ENCODE measurements at regions not wholly inside any gene's neighbourhood (a gene's known extent, or its start where the extent isn't known, plus 50 kb on each side); places are given as distances from the start of the nearest gene placed in this dataset.

DNA sequence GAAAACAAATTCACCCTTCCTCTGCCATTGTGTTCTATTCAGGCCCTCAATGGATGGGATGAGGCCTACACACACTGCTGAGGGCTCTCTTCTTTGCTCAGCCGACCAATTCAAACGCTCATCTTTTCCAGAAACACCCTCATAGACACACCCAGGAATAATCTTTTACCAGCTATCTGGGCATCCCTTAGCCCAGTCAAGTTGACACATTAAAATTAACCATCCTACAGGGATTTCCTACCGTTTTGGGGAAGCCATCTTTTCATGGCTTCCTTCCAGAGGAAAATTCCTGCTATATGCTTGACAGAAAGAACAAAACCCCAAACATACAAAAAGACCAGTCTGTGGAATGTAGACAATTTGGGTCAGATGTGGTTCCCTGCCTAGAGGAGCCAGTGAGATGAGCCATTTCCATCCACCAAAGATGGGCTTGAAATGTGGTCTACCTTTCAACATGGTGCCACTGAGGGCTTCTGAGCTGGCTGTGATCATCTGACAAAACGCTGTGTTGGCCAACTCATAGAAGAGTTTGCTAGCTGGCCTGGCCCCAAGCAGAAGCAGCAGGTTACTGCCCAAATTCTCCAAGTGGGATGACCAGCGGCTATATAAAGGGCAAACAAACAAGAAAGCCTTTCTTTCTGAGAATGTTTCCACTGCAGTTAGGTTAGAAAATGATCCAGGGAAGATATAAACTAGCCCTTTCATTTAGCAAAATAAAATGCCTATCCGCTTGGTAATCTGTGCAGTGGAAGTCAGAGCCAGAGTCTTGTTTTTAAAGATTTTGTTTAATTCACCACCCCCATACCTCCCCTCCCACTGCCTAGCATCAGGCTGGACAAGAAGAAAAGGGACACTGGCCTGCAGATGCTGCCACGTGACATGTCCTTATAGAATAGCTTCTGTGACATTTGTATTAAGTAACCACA lies 69.1 kb upstream of the MRPS6 start:
- DNase-seq (ENCODE audit: low spot score) (no peak), ATAC-seq (ENCODE audit: low read depth) (no peak)
- Histone ChIP-seq H3K4me3 (ENCODE audit: severe bottlenecking) (no peak overlapping the region), H3K4me1 (ENCODE audit: insufficient read depth, poor library complexity, severe bottlenecking) (no peaks in the 10 kb centered on the region), H3K27ac (ENCODE audit: poor library complexity, severe bottlenecking) (no peak overlapping the region), H3K36me3 (ENCODE audit: low read depth) (no peaks in the 10 kb centered on the region), H3K9me3 (ENCODE audit: severe bottlenecking) (no peaks in the 10 kb centered on the region), H3K27me3 (ENCODE audit: insufficient read depth, poor library complexity, severe bottlenecking) (no peaks in the 10 kb centered on the region)
- TF ChIP-seq, protein P1, sequence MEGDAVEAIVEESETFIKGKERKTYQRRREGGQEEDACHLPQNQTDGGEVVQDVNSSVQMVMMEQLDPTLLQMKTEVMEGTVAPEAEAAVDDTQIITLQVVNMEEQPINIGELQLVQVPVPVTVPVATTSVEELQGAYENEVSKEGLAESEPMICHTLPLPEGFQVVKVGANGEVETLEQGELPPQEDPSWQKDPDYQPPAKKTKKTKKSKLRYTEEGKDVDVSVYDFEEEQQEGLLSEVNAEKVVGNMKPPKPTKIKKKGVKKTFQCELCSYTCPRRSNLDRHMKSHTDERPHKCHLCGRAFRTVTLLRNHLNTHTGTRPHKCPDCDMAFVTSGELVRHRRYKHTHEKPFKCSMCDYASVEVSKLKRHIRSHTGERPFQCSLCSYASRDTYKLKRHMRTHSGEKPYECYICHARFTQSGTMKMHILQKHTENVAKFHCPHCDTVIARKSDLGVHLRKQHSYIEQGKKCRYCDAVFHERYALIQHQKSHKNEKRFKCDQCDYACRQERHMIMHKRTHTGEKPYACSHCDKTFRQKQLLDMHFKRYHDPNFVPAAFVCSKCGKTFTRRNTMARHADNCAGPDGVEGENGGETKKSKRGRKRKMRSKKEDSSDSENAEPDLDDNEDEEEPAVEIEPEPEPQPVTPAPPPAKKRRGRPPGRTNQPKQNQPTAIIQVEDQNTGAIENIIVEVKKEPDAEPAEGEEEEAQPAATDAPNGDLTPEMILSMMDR (IDR thresholded peaks at IDR 0.05; ENCODE audit: poor library complexity, severe bottlenecking) = no peak

DNA sequence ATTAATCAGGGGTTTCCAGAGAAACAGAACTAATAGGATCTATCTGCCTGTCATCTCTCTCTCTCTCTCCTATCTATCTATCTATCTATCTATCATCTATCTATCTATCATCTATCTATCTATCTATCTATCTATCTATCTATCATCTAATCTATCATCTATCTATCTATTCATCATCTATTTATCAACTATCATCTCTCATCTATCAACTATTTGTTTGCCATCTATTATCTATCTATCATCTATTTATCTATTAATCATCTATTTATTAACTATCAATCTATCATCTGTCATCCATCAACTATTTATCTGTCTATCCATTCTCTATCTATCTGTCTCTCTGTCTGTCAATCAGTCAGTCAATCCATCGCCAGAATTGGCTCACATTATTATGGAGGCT lies 70.0 kb upstream of the MRPS6 start:
- H3K9me3 ChIP-seq (ENCODE audit: severe bottlenecking) = no peaks in the 10 kb centered on the region
- no peak for DNase-seq (ENCODE audit: low spot score)
- no peak for ATAC-seq (ENCODE audit: low read depth)
- H3K4me1 ChIP-seq (ENCODE audit: insufficient read depth, poor library complexity, severe bottlenecking) = no peaks in the 10 kb centered on the region
- TF ChIP-seq, protein P1 (IDR thresholded peaks at IDR 0.05; ENCODE audit: poor library complexity, severe bottlenecking) = no peak
- no peaks in the 10 kb centered on the region for H3K36me3 ChIP-seq (ENCODE audit: low read depth)
- no peaks in the 10 kb centered on the region for H3K27me3 ChIP-seq (ENCODE audit: insufficient read depth, poor library complexity, severe bottlenecking)
- no peak overlapping the region for H3K27ac ChIP-seq (ENCODE audit: poor library complexity, severe bottlenecking)
- H3K4me3 ChIP-seq (ENCODE audit: severe bottlenecking) = no peak overlapping the region

DNA sequence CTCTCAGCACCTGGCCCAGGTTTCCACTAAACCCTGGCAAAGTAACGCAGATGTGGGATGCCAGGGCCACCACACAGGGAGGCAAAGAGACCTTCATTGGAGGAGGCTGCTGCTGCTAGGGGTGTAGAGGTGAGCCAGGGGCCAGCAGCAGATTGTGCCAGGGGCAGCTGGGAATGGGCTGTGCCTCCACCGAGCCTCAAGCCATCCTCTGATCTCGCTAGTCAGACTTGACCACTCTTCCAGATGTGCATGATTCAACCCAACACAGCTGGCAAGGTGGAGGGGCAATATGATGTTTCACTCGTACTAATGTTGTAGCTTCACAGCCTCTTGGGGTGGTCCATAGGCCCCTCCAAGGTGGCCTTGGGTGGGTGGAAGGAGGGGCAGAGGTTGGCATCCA lies 73.0 kb upstream of the MRPS6 start:
- TF ChIP-seq, protein P1 (IDR thresholded peaks at IDR 0.05; ENCODE audit: poor library complexity, severe bottlenecking) = no peak
- Histone ChIP-seq H3K27me3 (ENCODE audit: insufficient read depth, poor library complexity, severe bottlenecking) (no peaks in the 10 kb centered on the region), H3K36me3 (ENCODE audit: low read depth) (no peaks in the 10 kb centered on the region), H3K27ac (ENCODE audit: poor library complexity, severe bottlenecking) (no peak overlapping the region), H3K9me3 (ENCODE audit: severe bottlenecking) (peaks cover 4% of the 10 kb centered on the region), H3K4me3 (ENCODE audit: severe bottlenecking) (no peak overlapping the region), H3K4me1 (ENCODE audit: insufficient read depth, poor library complexity, severe bottlenecking) (no peaks in the 10 kb centered on the region)
- DNase-seq (ENCODE audit: low spot score) (no peak), ATAC-seq (ENCODE audit: low read depth) (no peak)

DNA sequence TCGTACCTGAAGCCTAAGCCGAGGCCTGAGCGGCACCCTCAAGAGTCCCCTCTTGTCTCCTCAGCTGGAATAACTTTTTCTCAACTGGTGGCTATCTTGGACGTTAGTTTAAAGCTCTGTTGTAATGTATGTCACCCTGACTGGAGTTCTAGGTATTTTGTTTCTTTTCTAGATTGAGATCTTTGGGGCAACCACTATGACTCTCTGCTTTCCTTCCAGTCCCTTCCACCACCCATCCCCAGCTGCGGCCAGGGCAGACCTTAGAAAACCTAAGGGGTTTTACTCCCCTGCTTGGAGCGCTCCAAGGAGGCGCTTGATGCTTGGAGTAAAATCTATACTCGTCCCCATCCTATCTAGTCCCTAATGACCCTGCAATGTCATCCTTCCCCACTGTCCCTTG lies 74.6 kb upstream of the MRPS6 start:
- ATAC-seq (ENCODE audit: low read depth) (no peak), DNase-seq (ENCODE audit: low spot score) (no peak)

More for the DNA sequence above, 74.6 kb upstream of the MRPS6 start:
- Histone ChIP-seq H3K9me3 (ENCODE audit: severe bottlenecking) (peaks cover 4% of the 10 kb centered on the region), H3K27ac (ENCODE audit: poor library complexity, severe bottlenecking) (no peak overlapping the region), H3K4me1 (ENCODE audit: insufficient read depth, poor library complexity, severe bottlenecking) (no peaks in the 10 kb centered on the region), H3K27me3 (ENCODE audit: insufficient read depth, poor library complexity, severe bottlenecking) (no peaks in the 10 kb centered on the region), H3K4me3 (ENCODE audit: severe bottlenecking) (no peak overlapping the region), H3K36me3 (ENCODE audit: low read depth) (no peaks in the 10 kb centered on the region)
- TF ChIP-seq, protein P1 (IDR thresholded peaks at IDR 0.05; ENCODE audit: poor library complexity, severe bottlenecking) = no peak
